Glutamatergic neuron (in vitro differentiated cells): ENCODE measurements at regions not wholly inside any gene's neighbourhood (a gene's known extent, or its start where the extent isn't known, plus 50 kb on each side); places are given as distances from the start of the nearest gene placed in this dataset.

Experiments used
- DNase-seq: peaks from one replicate; pipeline ENCODE4 v3.0.0; 2022
- H3K27ac Mint-ChIP-seq: one replicate; pipeline ENCODE4 v1.8.0; 2020; ENCODE audit warnings: mild to moderate bottlenecking, mixed read lengths, inconsistent platforms; ENCODE audit not compliant: unreplicated experiment
- H3K27me3 Mint-ChIP-seq: one replicate; pipeline ENCODE4 v1.8.0; 2020; ENCODE audit warnings: mild to moderate bottlenecking, moderate library complexity, mixed read lengths, inconsistent platforms; ENCODE audit not compliant: unreplicated experiment
- H3K36me3 Mint-ChIP-seq: one replicate; pipeline ENCODE4 v1.8.0; 2020; ENCODE audit warnings: mild to moderate bottlenecking, mixed read lengths, inconsistent platforms; ENCODE audit not compliant: unreplicated experiment
- H3K4me1 Mint-ChIP-seq: one replicate; pipeline ENCODE4 v1.8.0; 2020; ENCODE audit warnings: mild to moderate bottlenecking, low read depth, mixed read lengths, inconsistent platforms; ENCODE audit not compliant: unreplicated experiment
- H3K4me3 Mint-ChIP-seq: one replicate; pipeline ENCODE4 v1.8.0; 2020; ENCODE audit warnings: mild to moderate bottlenecking, mixed read lengths, inconsistent platforms; ENCODE audit not compliant: unreplicated experiment
- H3K9me3 Mint-ChIP-seq: one replicate; pipeline ENCODE4 v1.8.0; 2020; ENCODE audit warnings: mild to moderate bottlenecking, moderate library complexity, mixed read lengths, inconsistent platforms; ENCODE audit not compliant: unreplicated experiment
- TF ChIP-seq, protein P1 (sequence below): fragments of 200-600 bp; sonication (generic); IDR thresholded peaks from one replicate; pipeline ENCODE4 v1.5.0; 2021; ENCODE audit not compliant: partially characterized antibody, unreplicated experiment

DNA sequence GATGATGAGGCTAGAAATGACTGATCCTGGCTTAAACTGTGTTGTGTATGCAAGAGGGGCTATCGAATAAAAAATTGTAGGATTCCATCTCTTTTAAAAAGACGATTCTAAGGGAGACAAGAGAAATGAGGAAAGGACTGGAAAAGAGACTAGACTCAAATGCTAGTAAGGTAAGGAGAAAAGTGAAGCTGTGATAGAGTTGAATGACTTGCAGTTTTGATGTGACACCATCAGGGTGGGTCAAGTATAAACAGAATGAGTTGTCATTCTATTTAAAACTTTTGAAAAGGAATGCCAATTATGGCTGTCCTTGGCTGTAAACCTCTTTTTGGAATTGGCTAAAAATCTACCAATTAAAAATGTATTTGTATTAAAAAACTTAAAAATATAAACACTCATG lies 184.5 kb upstream of the PHF14 start:
- TF ChIP-seq, protein P1, sequence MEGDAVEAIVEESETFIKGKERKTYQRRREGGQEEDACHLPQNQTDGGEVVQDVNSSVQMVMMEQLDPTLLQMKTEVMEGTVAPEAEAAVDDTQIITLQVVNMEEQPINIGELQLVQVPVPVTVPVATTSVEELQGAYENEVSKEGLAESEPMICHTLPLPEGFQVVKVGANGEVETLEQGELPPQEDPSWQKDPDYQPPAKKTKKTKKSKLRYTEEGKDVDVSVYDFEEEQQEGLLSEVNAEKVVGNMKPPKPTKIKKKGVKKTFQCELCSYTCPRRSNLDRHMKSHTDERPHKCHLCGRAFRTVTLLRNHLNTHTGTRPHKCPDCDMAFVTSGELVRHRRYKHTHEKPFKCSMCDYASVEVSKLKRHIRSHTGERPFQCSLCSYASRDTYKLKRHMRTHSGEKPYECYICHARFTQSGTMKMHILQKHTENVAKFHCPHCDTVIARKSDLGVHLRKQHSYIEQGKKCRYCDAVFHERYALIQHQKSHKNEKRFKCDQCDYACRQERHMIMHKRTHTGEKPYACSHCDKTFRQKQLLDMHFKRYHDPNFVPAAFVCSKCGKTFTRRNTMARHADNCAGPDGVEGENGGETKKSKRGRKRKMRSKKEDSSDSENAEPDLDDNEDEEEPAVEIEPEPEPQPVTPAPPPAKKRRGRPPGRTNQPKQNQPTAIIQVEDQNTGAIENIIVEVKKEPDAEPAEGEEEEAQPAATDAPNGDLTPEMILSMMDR: no peak

GRCh38 chr7:10790910-10791309 lies 182.8 kb upstream of the PHF14 start:
- no peak for DNase-seq
- Mint-ChIP-seq H3K9me3 (peaks cover 1% of the 10 kb centered on the region), H3K36me3 (no peaks in the 10 kb centered on the region), H3K27me3 (peaks cover 4% of the 10 kb centered on the region), H3K4me3 (no peak overlapping the region), H3K4me1 (no peaks in the 10 kb centered on the region), H3K27ac (no peak overlapping the region)
- TF ChIP-seq, protein P1: no peak

More for the DNA sequence above, 184.5 kb upstream of the PHF14 start:
- Mint-ChIP-seq H3K4me1 (no peaks in the 10 kb centered on the region), H3K27ac (no peak overlapping the region), H3K4me3 (no peak overlapping the region), H3K27me3 (peaks cover 4% of the 10 kb centered on the region), H3K9me3 (no peaks in the 10 kb centered on the region), H3K36me3 (no peaks in the 10 kb centered on the region)
- DNase-seq: no peak

- peaks cover 2% of the 10 kb centered on the region for H3K9me3 Mint-ChIP-seq
- TF ChIP-seq, protein P1: no peak
- DNase-seq: no peak
These were observed 179.5 kb upstream of the PHF14 start for GRCh38 chr7:10793995-10794775.

GRCh38 chr7:10797157-10797556 lies 176.5 kb upstream of the PHF14 start:
- no peak overlapping the region for H3K27ac Mint-ChIP-seq

More at GRCh38 chr7:10793995-10794775, 179.5 kb upstream of the PHF14 start:
- no peaks in the 10 kb centered on the region for H3K36me3 Mint-ChIP-seq
- no peak overlapping the region for H3K4me3 Mint-ChIP-seq
- peaks cover 4% of the 10 kb centered on the region for H3K27me3 Mint-ChIP-seq
- no peak overlapping the region for H3K27ac Mint-ChIP-seq
- H3K4me1 Mint-ChIP-seq: no peaks in the 10 kb centered on the region

DNA sequence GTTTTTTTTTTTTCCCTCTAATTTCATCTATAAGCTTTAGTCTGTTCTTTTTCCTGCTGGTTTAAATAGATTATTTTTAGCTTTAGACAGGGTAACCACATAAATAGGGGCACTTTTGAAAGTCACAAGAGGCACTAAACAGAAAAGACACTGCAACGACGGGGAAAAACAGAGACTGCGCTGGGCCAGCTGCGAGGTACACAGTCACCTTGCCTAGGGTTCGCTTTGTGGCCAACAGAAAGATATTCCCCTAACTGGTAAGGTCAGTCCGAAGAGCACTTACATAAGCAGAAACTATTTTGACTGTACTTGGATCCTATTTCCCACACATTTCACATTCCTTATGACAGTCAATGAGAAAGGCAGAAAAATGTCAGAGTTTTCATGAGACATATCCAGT lies 175.6 kb upstream of the PHF14 start:
- Mint-ChIP-seq H3K4me3 (no peak overlapping the region), H3K9me3 (peaks cover 2% of the 10 kb centered on the region), H3K27me3 (no peaks in the 10 kb centered on the region), H3K27ac (no peak overlapping the region), H3K4me1 (no peaks in the 10 kb centered on the region), H3K36me3 (no peaks in the 10 kb centered on the region)
- TF ChIP-seq, protein P1: no peak
- DNase-seq: no peak

More at GRCh38 chr7:10797157-10797556, 176.5 kb upstream of the PHF14 start:
- Mint-ChIP-seq H3K27me3 (peaks cover 4% of the 10 kb centered on the region), H3K4me3 (no peak overlapping the region), H3K9me3 (peaks cover 2% of the 10 kb centered on the region), H3K4me1 (no peaks in the 10 kb centered on the region), H3K36me3 (no peaks in the 10 kb centered on the region)
- DNase-seq: no peak
- TF ChIP-seq, protein P1: no peak
